ENCODE measurements at regions not wholly inside any gene's neighbourhood (a gene's known extent, or its start where the extent isn't known, plus 50 kb on each side); places are given as distances from the start of the nearest gene placed in this dataset.
"Not testable (repeated sequence)": the region's sequence is repeated elsewhere in the genome, so short reads cannot be mapped to it uniquely, and the experiment has no call there.

DNA sequence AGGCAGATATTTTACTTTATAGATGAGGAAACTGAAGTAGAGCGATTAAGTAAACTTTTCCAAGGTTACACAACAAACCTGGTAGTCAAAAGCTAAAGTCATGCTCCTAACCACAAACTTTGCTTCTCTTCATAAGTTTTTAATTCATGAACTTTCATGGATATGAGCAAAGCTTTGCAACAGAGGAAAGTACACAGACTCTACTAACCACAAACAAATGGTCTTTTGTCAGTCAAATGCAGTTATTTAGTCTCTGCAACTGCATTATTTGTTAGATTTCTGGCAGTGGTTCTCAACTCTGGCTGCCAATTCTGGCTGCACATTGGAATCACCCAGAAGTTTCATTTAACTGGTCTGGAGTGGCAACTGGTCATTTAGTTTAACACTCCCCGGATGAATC lies 140.6 kb upstream of the TMEM168 start:
- DNase-seq: no peak

DNA sequence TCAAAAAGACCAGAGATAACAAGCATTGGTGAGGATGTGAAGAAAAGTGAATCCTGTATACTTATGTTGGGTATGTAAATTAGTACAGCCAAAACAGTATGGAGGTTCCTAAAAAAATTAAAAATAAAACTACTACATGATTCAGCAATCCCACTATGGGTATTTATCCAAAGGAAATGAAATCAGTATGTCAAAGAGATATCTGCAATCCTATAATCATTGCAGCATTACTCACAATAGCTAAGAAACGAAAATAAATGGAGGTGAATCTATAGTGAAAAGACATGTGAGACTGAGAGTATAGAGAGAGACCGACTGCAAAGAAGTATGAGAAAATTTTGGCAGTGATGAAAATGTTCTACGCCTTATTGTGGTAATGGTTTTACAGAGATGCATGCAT lies 139.2 kb upstream of the TMEM168 start:
- DNase-seq: no peak

- DNase-seq: no peak
Observed at GRCh38 chr7:112926018-112926417, 135.8 kb upstream of the TMEM168 start.

DNA sequence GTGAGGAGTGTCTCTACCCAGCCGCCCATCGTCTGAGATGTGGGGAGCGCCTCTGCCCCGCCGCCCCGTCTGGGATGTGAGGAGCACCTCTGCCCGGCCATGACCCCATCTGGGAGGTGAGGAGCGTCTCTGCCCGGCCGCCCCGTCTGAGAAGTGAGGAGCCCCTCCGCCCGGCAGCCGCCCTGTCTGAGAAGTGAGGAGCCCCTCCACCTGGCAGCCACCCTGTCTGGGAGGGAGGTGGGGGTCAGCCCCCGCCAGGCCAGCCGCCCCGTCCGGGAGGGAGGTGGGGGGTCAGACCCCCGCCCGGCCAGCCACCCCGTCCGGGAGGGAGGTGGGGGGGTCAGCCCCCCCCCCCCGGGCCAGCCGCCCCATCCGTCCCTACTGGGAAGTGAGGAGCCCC lies 132.4 kb upstream of the TMEM168 start:
- not testable (repeated sequence) for DNase-seq

DNA sequence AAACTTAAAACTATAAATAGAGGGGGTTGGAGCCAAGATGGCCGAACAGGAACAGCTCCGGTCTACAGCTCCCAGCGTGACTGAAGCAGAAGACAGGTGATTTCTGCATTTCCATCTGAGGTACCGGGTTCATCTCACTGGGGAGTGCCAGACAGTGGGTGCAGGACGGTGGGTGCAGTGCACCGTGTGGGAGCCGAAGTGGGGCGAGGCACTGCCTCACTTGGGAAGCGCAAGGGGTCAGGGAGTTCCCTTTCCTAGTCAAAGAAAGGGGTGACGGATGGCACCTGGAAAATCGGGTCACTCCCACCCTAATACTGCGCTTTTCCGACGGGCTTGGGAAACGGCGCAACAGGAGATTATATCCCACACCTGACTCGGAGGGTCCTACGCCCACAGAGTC lies 126.2 kb upstream of the TMEM168 start:
- not testable (repeated sequence) for DNase-seq

- DNase-seq: no peak
Observed at GRCh38 chr7:112908086-112908485, 117.9 kb upstream of the TMEM168 start.

DNA sequence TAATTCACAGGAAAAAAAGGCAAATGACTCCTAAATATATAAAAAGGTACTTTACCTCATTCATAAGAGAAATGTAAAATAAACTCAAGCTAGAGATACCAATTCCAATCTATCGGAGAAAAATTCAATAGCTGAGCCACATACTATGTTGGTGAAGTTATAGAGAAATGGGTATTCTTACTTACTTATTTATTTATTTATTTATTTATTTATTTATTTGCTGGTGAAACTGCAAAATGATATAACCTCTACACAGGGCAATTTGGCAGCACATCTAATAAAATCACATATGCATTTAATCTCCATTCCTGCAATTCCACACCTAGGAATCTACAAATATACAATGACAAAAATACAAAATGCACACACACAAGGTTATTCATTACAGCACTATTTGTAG lies 117.5 kb upstream of the TMEM168 start:
- no peak for DNase-seq

DNA sequence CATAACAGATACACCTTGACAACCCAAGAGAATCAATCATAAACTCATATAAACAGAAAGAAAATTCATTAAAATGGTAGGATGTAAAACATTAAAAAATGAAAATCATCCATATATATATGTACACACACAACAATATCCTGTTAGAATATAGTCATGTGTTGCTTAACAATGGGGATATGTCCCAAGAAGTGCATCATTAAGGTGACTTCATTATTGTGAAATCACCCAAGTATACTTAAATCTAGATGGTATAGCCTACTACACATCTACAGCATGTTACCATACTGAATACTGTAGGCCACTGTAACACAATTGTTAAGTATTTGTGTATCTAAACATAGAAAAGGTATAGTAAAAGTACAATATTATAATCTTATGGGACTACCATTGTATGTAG lies 115.8 kb upstream of the TMEM168 start:
- no peak for DNase-seq

DNA sequence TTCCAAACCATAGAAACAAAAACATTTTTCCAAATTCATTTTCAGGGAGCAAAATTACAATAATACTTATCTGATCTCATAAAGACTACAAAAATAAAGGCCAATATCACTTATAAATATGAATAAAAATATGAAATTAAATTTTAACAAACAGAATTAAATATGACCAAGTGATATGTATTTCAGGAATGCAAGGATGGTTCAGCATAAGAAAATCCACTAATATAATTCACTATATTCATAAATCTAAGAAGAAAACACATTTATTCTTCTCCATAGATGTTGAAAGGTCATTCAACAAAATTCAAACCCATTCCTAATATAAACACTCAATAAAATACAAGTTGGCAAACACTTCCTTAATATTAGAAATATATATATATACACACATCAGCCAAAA lies 115.2 kb upstream of the TMEM168 start:
- no peak for DNase-seq

GRCh38 chr7:112898432-112899290 lies 108.5 kb upstream of the TMEM168 start:
- DNase-seq: peak; percentile 24 to 37

DNA sequence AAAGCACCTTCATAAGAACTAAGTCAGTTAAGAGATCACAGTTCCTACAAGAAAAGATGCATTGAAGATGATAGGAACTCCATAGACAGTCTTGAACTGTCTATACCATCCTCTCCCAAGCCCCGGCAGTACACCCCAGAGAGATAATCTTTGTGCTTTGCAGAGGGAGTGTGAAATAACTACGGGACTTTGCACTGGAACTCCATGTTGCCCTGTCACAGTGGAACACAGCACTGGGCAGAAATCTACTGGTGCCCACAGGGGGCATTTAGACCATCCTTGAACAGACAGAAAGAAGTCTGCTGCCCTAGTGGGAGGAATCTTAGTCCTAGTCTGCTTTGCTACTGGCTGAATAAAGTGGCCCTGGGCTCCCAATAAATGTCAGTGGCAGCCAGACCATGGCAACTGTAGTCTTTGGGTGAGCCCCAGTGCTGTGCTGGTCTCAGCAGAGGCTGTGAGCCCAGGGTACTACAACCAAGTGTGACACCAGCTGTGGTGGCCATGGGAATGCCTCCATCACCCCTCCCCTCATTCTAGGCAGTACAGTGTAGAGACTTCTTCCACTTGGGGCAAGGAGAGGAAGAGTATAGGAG lies 107.7 kb upstream of the TMEM168 start:
- DNase-seq: no peak

DNA sequence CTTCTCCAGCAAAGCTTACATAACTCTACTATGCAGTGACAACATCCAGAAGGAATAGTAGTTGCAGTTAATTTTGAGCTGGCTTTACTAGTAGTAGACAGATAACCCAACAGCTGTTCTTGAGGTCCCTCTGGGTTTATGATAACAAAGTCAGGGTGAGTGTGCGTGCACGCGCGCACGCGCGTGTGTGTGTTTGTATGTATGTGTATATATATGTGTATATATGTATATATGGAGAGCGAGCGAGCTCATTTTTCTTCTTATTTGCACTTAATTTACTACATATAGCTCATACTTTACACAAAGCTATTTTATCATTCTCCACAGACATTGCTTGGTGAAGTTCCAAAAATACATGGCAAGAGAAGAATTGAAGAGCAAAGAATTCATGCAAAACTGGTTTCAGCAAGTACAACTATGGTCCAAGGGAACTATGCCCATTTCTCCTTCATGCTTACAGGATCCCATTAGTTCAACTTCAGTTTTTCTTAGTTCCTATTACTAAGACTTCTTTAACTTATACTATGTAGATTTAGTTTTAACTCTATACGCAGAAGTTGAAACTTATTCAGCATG lies 105.9 kb upstream of the TMEM168 start:
- no peak for DNase-seq

GRCh38 chr7:112892263-112892662 lies 102.1 kb upstream of the TMEM168 start:
- DNase-seq: no peak

DNA sequence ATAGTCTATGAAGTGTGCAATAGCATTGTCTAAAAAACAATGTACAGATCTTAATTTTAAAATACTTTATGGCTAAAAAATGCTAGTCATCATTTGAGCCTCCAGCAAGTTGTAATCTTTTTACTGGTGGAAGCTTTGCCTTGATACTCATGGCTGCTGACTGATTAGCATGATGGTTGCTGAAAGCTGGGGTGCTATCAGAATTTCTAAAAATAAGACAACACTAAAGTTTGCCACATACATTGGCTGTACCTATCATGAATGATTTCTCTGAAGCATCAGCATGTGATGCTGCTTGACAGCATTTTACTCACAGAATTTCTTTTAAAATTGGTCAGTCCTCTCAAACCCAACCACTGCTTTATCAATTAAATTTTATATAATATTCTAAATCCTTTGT lies 101.5 kb upstream of the TMEM168 start:
- no peak for DNase-seq

GRCh38 chr7:112889834-112890438 lies 99.7 kb upstream of the TMEM168 start:
- no peak for DNase-seq

GRCh38 chr7:112889268-112889667 lies 99.1 kb upstream of the TMEM168 start:
- no peak for DNase-seq

GRCh38 chr7:112888781-112889180 lies 98.6 kb upstream of the TMEM168 start:
- no peak for DNase-seq

GRCh38 chr7:112887976-112888375 lies 97.8 kb upstream of the TMEM168 start:
- DNase-seq: no peak

DNA sequence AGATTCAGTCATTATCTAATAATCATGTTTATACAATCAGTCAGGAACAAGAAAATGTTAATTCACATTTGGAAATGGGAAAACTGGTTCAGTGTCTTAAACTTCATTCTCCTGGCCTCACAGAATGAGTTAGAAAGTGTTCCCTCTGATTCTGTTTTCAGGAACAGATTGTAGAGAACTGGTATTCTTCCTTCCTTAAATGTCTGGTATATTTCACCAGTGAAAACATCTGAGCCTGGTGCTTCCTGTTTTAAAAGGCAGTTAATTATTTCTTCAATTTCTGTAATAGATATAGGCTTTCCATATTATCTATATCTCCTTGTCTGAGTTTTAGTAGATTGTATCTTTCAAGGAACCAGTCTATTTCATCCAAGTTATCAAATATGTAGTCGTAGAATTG lies 97.1 kb upstream of the TMEM168 start:
- no peak for DNase-seq

DNA sequence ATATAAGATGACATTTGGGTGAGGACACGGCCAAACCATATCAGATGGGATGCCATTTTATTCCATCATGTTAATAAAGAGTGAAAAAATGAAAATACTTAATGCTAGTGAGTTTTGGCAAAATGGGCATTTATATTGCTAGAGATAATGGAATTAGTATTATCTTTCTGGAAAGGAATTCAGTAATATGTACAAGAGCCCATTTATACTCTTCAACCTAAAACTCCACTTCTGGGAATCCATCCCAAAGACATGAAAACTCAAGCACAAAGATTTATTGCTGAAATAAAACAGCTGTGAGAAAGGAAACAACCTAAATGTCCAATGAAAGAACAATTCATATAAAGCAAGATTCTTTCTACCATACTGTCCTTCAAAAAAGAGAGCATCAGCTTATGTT lies 96.0 kb upstream of the TMEM168 start:
- DNase-seq: no peak

DNA sequence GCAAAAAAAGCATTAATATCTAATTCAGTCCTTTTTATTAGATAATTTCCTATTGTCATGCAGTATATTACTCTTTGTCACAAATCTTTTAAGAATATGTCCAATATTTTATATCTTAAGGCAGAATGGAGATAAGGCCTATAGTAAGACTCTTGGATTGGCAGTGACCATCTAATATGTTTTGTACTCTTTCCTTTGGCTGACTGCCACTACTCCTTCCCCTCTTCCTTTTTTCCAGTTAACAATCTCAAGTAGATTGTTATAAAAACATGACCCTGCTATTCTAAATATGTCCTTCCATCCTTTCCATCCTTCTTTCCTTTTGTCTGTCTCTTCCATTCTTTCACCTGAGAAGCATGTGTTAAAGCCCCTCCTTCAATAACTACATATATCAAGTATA lies 92.8 kb upstream of the TMEM168 start:
- DNase-seq: no peak

DNA sequence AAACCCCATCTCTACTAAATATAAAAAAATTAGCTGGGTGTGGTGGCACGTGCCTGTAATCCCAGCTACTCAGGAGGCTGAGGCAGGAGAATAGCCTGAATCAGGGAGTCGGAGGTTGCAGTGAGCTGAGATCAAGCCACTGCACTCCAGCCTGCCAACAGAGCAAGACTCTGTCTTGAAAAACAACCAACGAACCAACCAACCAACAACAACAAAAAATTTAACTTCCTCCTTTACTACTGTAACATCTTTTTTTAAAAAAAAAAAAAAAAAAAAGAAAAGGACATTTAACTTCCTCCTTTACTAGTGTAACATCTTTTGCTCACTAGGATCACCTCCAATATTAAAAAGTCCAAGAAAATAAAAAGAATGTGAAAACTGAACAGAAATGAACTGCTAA lies 92.3 kb upstream of the TMEM168 start:
- no peak for DNase-seq

GRCh38 chr7:112882022-112882421 lies 91.8 kb upstream of the TMEM168 start:
- DNase-seq: no peak
